Coronary artery (tissue), 2 donors: ENCODE measurements at regions not wholly inside any gene's neighbourhood (a gene's known extent, or its start where the extent isn't known, plus 50 kb on each side); places are given as distances from the start of the nearest gene placed in this dataset.
A peak's percentile ranks its signal among the peaks of the same experiment; 100 is the strongest.

Source experiments
- DNase-seq: peaks from one replicate; pipeline ENCODE4 v3.0.0-alpha.2; 2017; ENCODE audit warnings: low spot score
- H3K27ac ChIP-seq, 2 donors: fragments of 200-600 bp; sonication (generic); one replicate each; pipeline ENCODE4 v1.5.1; 2016 to 2019
- H3K4me3 ChIP-seq: fragments of 200-600 bp; sonication (generic); 2 replicates; pipeline ENCODE4 v1.5.1; 2016; ENCODE audit warnings: mild to moderate bottlenecking, moderate library complexity
- TF ChIP-seq, protein P1 (sequence below): fragments of 200-600 bp; sonication (generic); IDR thresholded peaks from one replicate; pipeline ENCODE4 v1.5.1; 2019; ENCODE audit warnings: antibody characterized with exemption

DNA sequence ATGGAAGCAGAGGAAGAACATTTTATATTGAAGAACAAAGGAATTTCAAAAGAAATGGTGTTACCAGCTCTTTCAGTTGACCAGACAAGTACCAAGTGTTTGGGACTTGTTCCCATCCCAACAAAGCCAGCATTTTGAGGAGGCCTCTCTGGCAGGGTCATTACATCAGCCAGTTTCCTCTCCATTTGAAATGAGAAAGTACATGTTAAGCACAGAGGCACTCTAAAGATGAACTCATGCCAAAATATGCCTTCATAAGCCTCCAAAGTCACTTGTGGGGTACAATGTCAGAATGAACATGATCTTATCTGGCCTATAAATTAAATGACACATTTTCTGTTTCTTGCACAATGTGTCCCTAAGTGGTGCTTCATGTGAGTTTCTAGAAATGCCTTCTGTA, 223.9 kb downstream of the PRL start:
- Histone ChIP-seq H3K27ac (no peak overlapping the region), H3K4me3 (no peak overlapping the region)
- TF ChIP-seq, protein P1, sequence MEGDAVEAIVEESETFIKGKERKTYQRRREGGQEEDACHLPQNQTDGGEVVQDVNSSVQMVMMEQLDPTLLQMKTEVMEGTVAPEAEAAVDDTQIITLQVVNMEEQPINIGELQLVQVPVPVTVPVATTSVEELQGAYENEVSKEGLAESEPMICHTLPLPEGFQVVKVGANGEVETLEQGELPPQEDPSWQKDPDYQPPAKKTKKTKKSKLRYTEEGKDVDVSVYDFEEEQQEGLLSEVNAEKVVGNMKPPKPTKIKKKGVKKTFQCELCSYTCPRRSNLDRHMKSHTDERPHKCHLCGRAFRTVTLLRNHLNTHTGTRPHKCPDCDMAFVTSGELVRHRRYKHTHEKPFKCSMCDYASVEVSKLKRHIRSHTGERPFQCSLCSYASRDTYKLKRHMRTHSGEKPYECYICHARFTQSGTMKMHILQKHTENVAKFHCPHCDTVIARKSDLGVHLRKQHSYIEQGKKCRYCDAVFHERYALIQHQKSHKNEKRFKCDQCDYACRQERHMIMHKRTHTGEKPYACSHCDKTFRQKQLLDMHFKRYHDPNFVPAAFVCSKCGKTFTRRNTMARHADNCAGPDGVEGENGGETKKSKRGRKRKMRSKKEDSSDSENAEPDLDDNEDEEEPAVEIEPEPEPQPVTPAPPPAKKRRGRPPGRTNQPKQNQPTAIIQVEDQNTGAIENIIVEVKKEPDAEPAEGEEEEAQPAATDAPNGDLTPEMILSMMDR = no peak
- no peak for DNase-seq

DNA sequence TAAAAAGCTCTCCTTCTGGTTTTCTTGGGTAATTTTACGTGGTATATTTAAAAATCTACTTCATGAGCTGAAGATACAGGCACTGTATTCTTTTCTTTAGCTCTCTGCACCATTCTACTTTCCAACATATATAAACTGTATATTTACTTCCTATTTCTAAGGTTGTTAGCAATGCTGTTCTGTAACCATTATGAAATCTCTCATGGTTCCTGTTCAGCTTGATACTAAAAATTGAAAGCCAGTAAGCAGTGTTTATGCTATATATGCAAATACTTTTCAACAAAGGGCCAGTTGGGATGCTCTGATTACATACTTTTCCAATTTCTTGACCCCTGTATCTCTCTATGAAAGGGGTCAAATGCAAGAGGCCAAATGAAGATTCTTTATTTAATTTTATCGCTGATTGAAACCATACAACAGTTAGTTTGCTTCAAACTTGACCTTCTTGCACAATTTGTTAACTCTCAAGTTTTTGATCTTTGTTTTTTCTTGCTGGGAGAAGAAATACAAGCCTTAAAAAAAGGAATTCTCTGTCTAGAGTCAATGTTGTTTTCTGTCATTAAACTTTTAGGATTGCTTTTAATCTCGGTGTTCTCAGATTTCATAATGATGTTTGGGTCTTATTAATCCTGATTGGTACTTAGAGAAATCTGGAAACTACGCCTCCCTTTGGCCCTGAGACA, 223.2 kb downstream of the PRL start:
- DNase-seq = no peak
- no peak overlapping the region for H3K27ac ChIP-seq
- TF ChIP-seq, protein P1 = no peak
- no peak overlapping the region for H3K4me3 ChIP-seq

DNA sequence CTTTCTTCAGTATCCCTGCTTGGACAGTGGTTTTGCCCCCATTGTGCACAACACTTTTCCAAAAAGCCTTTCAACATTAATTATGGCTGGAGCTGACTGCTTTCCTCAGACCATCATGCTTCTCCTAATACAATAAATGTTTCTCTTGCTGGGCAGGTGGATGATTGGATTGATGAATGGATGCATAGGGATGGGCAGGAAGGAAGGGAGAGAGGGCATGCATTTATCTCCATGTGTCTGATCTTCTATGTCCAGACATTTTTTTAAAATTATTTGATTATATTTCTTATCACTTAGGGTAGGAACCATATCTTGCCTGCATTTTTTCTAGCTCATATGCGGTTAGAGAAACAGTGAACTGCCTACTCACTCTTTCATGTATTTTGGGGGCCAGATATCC, 218.5 kb downstream of the PRL start:
- Histone ChIP-seq H3K27ac (no peak overlapping the region), H3K4me3 (no peak overlapping the region)
- DNase-seq = no peak
- TF ChIP-seq, protein P1 = no peak

DNA sequence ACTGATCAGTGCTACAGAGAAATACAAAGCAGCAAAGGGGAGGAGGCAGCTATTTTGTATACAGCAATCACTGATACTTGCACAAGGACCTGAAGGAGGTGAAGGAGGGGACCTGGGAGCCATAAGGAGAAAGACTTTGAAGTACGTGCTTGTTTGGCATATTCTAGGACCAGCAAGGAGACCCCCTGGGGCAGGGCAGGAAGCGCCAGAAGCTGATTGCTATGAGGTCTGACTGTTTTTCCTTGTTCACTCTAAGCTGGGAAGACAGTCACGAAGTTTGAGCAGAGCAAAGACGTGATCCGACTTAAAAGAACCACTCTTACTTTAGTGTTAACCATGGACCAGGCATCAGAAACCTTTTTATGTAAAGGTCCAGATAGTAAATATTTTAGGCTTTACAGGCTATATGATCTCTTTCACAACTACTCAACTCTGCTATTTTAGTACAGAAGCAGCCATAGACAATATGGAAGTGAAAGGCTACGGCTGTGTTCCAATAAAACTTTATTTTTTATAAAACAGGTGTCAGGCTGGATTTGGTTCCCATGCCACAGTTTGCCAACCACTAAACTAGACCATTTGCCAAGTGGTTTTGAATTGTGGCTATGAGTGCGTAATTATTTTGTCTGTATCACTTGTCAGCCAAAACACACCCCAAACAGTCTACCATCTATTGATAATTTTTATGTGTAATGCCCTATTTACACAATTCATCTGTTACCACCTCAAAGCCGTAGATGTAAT, 217.9 kb downstream of the PRL start:
- TF ChIP-seq, protein P1 = no peak
- Histone ChIP-seq H3K4me3 (no peak overlapping the region), H3K27ac (peak overlapping the region in 1 of 2 donors; percentile 14)
- DNase-seq = no peak

DNA sequence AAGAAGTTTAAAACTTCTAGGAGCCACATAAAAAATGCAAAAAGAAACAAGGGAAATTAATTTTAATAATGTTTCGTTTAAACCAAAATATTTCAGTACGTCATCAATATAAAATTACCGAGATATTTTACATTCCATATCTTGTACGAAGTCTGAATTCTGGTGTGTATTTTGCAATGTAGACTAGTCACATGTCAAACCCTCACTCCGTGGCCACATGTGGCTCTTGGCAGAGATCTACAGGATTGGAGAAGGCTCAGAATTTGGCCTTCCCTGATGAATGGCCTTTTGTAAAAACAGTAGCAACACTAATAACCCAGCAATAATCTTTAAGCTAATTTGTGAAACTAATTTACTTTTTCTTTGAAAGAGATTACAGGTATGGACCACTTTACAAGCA, 217.1 kb downstream of the PRL start:
- peak overlapping the region; percentile 14 to 18 for H3K27ac ChIP-seq
- H3K4me3 ChIP-seq = no peak overlapping the region
- DNase-seq = no peak
- TF ChIP-seq, protein P1 = no peak

DNA sequence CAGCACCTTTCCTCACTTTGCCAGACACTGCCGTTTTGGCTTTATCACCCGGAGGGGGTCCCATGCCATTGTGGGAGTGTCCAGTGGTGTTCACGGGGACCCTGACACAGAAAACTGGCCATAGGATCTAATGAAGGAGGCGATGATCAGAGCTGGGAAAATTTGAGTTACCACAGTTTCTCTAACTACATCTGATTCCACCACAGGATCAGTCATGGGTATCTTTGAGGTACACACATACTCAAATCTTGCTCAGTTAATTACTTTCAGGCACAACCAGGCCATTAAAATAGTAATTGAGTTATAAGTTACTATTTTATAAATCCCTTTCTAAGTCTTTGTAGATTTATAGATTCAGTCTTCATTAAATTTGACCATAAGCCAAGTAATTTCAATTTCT, 215.1 kb downstream of the PRL start:
- TF ChIP-seq, protein P1 = no peak
- Histone ChIP-seq H3K4me3 (no peak overlapping the region), H3K27ac (no peak overlapping the region)
- DNase-seq = no peak

DNA sequence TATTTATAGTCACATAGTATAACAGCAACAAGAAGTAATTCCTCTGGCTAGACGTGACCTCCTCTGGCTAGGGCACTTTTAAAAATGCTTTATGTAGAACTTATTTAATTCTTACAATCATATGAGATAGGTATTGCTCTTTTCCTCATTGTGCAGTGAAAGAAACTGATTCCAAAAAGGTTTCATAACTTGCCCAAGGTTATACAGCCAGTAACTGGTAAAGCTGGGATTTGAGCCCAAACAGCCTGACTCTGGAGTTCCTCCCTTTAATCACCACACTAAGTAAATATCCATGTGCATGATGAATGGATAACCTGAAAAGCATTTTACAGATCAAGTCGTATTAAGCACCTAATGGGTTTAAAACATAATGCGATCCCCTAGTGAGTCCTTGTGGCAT, 214.6 kb downstream of the PRL start:
- Histone ChIP-seq H3K4me3 (no peak overlapping the region), H3K27ac (no peak overlapping the region)
- TF ChIP-seq, protein P1 = no peak
- DNase-seq = no peak
